Hepatocyte (in vitro differentiated cells): ENCODE measurements at regions not wholly inside any gene's neighbourhood (a gene's known extent, or its start where the extent isn't known, plus 50 kb on each side); places are given as distances from the start of the nearest gene placed in this dataset.

Source experiments
- EZH2 ChIP-seq: fragments of 200-600 bp; sonication (generic); IDR thresholded peaks from 2 replicates; pipeline ENCODE4 v1.6.1; 2016; ENCODE audit warnings: antibody characterized with exemption, mild to moderate bottlenecking, borderline replicate concordance
- TF ChIP-seq, protein P1 (sequence below): fragments of 200-600 bp; sonication (generic); IDR thresholded peaks from 2 replicates; pipeline ENCODE4 v1.5.1; 2016; ENCODE audit warnings: antibody characterized with exemption, mild to moderate bottlenecking; ENCODE audit not compliant: poor library complexity

- TF ChIP-seq, protein P1, sequence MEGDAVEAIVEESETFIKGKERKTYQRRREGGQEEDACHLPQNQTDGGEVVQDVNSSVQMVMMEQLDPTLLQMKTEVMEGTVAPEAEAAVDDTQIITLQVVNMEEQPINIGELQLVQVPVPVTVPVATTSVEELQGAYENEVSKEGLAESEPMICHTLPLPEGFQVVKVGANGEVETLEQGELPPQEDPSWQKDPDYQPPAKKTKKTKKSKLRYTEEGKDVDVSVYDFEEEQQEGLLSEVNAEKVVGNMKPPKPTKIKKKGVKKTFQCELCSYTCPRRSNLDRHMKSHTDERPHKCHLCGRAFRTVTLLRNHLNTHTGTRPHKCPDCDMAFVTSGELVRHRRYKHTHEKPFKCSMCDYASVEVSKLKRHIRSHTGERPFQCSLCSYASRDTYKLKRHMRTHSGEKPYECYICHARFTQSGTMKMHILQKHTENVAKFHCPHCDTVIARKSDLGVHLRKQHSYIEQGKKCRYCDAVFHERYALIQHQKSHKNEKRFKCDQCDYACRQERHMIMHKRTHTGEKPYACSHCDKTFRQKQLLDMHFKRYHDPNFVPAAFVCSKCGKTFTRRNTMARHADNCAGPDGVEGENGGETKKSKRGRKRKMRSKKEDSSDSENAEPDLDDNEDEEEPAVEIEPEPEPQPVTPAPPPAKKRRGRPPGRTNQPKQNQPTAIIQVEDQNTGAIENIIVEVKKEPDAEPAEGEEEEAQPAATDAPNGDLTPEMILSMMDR = no peak
- TF ChIP-seq EZH2 = no peak
Measured at GRCh38 chr1:187046293-187046692, 217.5 kb downstream of the PLA2G4A start.
